ENCODE measurements at regions not wholly inside any gene's neighbourhood (a gene's known extent, or its start where the extent isn't known, plus 50 kb on each side); places are given as distances from the start of the nearest gene placed in this dataset.

- no peaks in the 10 kb centered on the region for H3K27me3 Mint-ChIP-seq
- H3K4me1 Mint-ChIP-seq (ENCODE audit: low read depth), result no peaks in the 10 kb centered on the region
- no peaks in the 10 kb centered on the region for H3K36me3 Mint-ChIP-seq (ENCODE audit: low read depth)
- H3K4me3 Mint-ChIP-seq, result no peak overlapping the region
- H3K9me3 Mint-ChIP-seq, result no peaks in the 10 kb centered on the region
- H3K27ac Mint-ChIP-seq, result no peak overlapping the region
Observed at GRCh38 chr2:191597186-191597751, 80.7 kb upstream of the NABP1 start.

- H3K27me3 Mint-ChIP-seq, result no peaks in the 10 kb centered on the region
- H3K9me3 Mint-ChIP-seq, result no peaks in the 10 kb centered on the region
- no peaks in the 10 kb centered on the region for H3K36me3 Mint-ChIP-seq (ENCODE audit: low read depth)
- H3K27ac Mint-ChIP-seq, result no peak overlapping the region
- no peaks in the 10 kb centered on the region for H3K4me1 Mint-ChIP-seq (ENCODE audit: low read depth)
- H3K4me3 Mint-ChIP-seq, result no peak overlapping the region
Observed at GRCh38 chr2:191598296-191598695, 79.6 kb upstream of the NABP1 start.

- no peaks in the 10 kb centered on the region for H3K36me3 Mint-ChIP-seq (ENCODE audit: low read depth)
- no peaks in the 10 kb centered on the region for H3K9me3 Mint-ChIP-seq
- no peak overlapping the region for H3K4me3 Mint-ChIP-seq
- H3K4me1 Mint-ChIP-seq (ENCODE audit: low read depth), result no peaks in the 10 kb centered on the region
- no peak overlapping the region for H3K27ac Mint-ChIP-seq
- H3K27me3 Mint-ChIP-seq, result no peaks in the 10 kb centered on the region
Observed at GRCh38 chr2:191601060-191601459, 76.9 kb upstream of the NABP1 start.

GRCh38 chr2:191604154-191604553 lies 73.8 kb upstream of the NABP1 start:
- Mint-ChIP-seq H3K36me3 (ENCODE audit: low read depth) (no peaks in the 10 kb centered on the region), H3K27me3 (no peaks in the 10 kb centered on the region), H3K4me1 (ENCODE audit: low read depth) (no peaks in the 10 kb centered on the region), H3K9me3 (no peaks in the 10 kb centered on the region), H3K27ac (no peak overlapping the region), H3K4me3 (no peak overlapping the region)

- Mint-ChIP-seq H3K9me3 (no peaks in the 10 kb centered on the region), H3K27me3 (no peaks in the 10 kb centered on the region), H3K36me3 (ENCODE audit: low read depth) (no peaks in the 10 kb centered on the region), H3K4me1 (ENCODE audit: low read depth) (no peaks in the 10 kb centered on the region), H3K27ac (no peak overlapping the region), H3K4me3 (no peak overlapping the region)
Observed at GRCh38 chr2:191607096-191607495, 70.8 kb upstream of the NABP1 start.

GRCh38 chr2:191610756-191611155 lies 67.2 kb upstream of the NABP1 start:
- no peaks in the 10 kb centered on the region for H3K36me3 Mint-ChIP-seq (ENCODE audit: low read depth)
- no peak overlapping the region for H3K27ac Mint-ChIP-seq
- H3K27me3 Mint-ChIP-seq, result no peaks in the 10 kb centered on the region
- H3K4me1 Mint-ChIP-seq (ENCODE audit: low read depth), result peaks cover 2% of the 10 kb centered on the region
- H3K9me3 Mint-ChIP-seq, result no peaks in the 10 kb centered on the region
- no peak overlapping the region for H3K4me3 Mint-ChIP-seq

GRCh38 chr2:191611614-191612013 lies 66.3 kb upstream of the NABP1 start:
- no peak overlapping the region for H3K4me3 Mint-ChIP-seq
- H3K27me3 Mint-ChIP-seq, result no peaks in the 10 kb centered on the region
- H3K36me3 Mint-ChIP-seq (ENCODE audit: low read depth), result peaks cover 3% of the 10 kb centered on the region
- H3K4me1 Mint-ChIP-seq (ENCODE audit: low read depth), result peaks cover 10% of the 10 kb centered on the region
- peak overlapping the region; percentile 11 for H3K27ac Mint-ChIP-seq
- H3K9me3 Mint-ChIP-seq, result no peaks in the 10 kb centered on the region

- H3K36me3 Mint-ChIP-seq (ENCODE audit: low read depth), result peaks cover 4% of the 10 kb centered on the region
- no peak overlapping the region for H3K4me3 Mint-ChIP-seq
- peaks cover 18% of the 10 kb centered on the region for H3K4me1 Mint-ChIP-seq (ENCODE audit: low read depth)
- H3K9me3 Mint-ChIP-seq, result no peaks in the 10 kb centered on the region
- no peak overlapping the region for H3K27ac Mint-ChIP-seq
- H3K27me3 Mint-ChIP-seq, result no peaks in the 10 kb centered on the region
Observed at GRCh38 chr2:191612496-191612895, 65.4 kb upstream of the NABP1 start.

- peaks cover 4% of the 10 kb centered on the region for H3K36me3 Mint-ChIP-seq (ENCODE audit: low read depth)
- peaks cover 40% of the 10 kb centered on the region for H3K4me1 Mint-ChIP-seq (ENCODE audit: low read depth)
- H3K27ac Mint-ChIP-seq, result no peak overlapping the region
Observed at GRCh38 chr2:191614759-191615158, 63.2 kb upstream of the NABP1 start.

GRCh38 chr2:191615596-191615995 lies 62.3 kb upstream of the NABP1 start:
- H3K9me3 Mint-ChIP-seq, result no peaks in the 10 kb centered on the region
- no peaks in the 10 kb centered on the region for H3K27me3 Mint-ChIP-seq
- no peak overlapping the region for H3K27ac Mint-ChIP-seq
- H3K4me3 Mint-ChIP-seq, result no peak overlapping the region
- H3K4me1 Mint-ChIP-seq (ENCODE audit: low read depth), result peaks cover 47% of the 10 kb centered on the region
- peaks cover 4% of the 10 kb centered on the region for H3K36me3 Mint-ChIP-seq (ENCODE audit: low read depth)

More at GRCh38 chr2:191614759-191615158, 63.2 kb upstream of the NABP1 start:
- Mint-ChIP-seq H3K4me3 (no peak overlapping the region), H3K27me3 (no peaks in the 10 kb centered on the region), H3K9me3 (no peaks in the 10 kb centered on the region)

- H3K27me3 Mint-ChIP-seq, result no peaks in the 10 kb centered on the region
- peaks cover 4% of the 10 kb centered on the region for H3K36me3 Mint-ChIP-seq (ENCODE audit: low read depth)
- peaks cover 58% of the 10 kb centered on the region for H3K4me1 Mint-ChIP-seq (ENCODE audit: low read depth)
- H3K27ac Mint-ChIP-seq, result peak overlapping the region; percentile 93
- H3K9me3 Mint-ChIP-seq, result no peaks in the 10 kb centered on the region
- peak overlapping the region; percentile 59 for H3K4me3 Mint-ChIP-seq
Observed at GRCh38 chr2:191617575-191617974, 60.4 kb upstream of the NABP1 start.

GRCh38 chr2:191618046-191618780 lies 59.7 kb upstream of the NABP1 start:
- peak overlapping the region; percentile 59 for H3K4me3 Mint-ChIP-seq
- no peaks in the 10 kb centered on the region for H3K27me3 Mint-ChIP-seq
- H3K4me1 Mint-ChIP-seq (ENCODE audit: low read depth), result peaks cover 65% of the 10 kb centered on the region
- peak overlapping the region; percentile 93 for H3K27ac Mint-ChIP-seq
- no peaks in the 10 kb centered on the region for H3K9me3 Mint-ChIP-seq
- peaks cover 4% of the 10 kb centered on the region for H3K36me3 Mint-ChIP-seq (ENCODE audit: low read depth)

GRCh38 chr2:191618786-191619185 lies 59.1 kb upstream of the NABP1 start:
- no peak overlapping the region for H3K4me3 Mint-ChIP-seq
- H3K9me3 Mint-ChIP-seq, result no peaks in the 10 kb centered on the region
- H3K4me1 Mint-ChIP-seq (ENCODE audit: low read depth), result peaks cover 71% of the 10 kb centered on the region
- peak overlapping the region; percentile 93 for H3K27ac Mint-ChIP-seq
- peaks cover 4% of the 10 kb centered on the region for H3K36me3 Mint-ChIP-seq (ENCODE audit: low read depth)
- no peaks in the 10 kb centered on the region for H3K27me3 Mint-ChIP-seq

GRCh38 chr2:191620144-191620543 lies 57.8 kb upstream of the NABP1 start:
- Mint-ChIP-seq H3K36me3 (ENCODE audit: low read depth) (peaks cover 4% of the 10 kb centered on the region), H3K27me3 (no peaks in the 10 kb centered on the region), H3K4me3 (no peak overlapping the region), H3K9me3 (no peaks in the 10 kb centered on the region), H3K27ac (peak overlapping the region; percentile 59), H3K4me1 (ENCODE audit: low read depth) (peaks cover 84% of the 10 kb centered on the region)

GRCh38 chr2:191622374-191623320 lies 55.3 kb upstream of the NABP1 start:
- Mint-ChIP-seq H3K4me1 (ENCODE audit: low read depth) (peaks cover 70% of the 10 kb centered on the region), H3K9me3 (no peaks in the 10 kb centered on the region), H3K4me3 (no peak overlapping the region), H3K27me3 (no peaks in the 10 kb centered on the region), H3K36me3 (ENCODE audit: low read depth) (no peaks in the 10 kb centered on the region), H3K27ac (peak overlapping the region; percentile 57)
